ENCODE measurements at regions not wholly inside any gene's neighbourhood (a gene's known extent, or its start where the extent isn't known, plus 50 kb on each side); places are given as distances from the start of the nearest gene placed in this dataset.

DNA sequence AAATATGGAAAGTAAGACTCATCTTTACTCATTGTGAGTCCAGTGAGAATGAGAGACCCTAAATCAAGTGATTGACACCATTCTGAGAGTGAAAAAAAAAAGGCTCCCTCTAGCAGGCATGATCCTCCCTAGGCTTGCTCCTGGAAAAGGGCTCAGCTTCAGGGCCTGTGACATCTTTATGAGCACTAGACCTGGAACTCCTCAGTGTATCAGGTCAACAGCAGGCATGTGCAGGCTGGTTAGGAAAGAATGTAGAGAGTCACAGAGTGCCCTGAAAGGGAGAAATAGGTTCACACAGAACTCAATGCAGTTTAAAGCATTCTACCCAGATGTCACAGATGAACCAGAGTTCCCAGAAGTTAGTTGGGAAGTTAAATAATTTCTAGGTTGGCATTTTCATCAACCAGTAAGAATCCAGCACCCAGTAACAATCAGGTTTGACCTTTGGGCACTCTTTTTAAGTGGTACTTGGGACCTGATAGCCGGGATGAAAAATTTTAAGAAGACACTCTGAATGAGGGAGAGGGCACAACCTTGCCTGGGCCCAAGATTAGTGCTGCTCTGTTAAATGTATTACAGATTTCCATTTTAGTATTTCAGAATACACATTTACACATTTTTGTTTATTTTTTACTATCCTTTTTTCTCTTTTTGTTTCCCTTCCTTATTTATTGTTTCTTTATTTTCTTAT, 828.8 kb downstream of the C12orf50 start:
- Histone ChIP-seq H2AK5ac (ENCODE audit: insufficient read length, low read length) (no peak overlapping the region), H3K27me3 (ENCODE audit: insufficient read depth, low read length) (no peaks in the 10 kb centered on the region), H3K79me2 (ENCODE audit: insufficient read depth, low read length) (no peaks in the 10 kb centered on the region), H3T11ph (ENCODE audit: low read length) (no peak overlapping the region), H3K27ac (ENCODE audit: insufficient read length, low read depth, low read length) (no peak overlapping the region), H3K4me1 (ENCODE audit: insufficient read depth, low read length) (no peaks in the 10 kb centered on the region), H2BK15ac (ENCODE audit: low read depth, low read length) (no peak overlapping the region), H4K91ac (ENCODE audit: insufficient read length, low read depth, low read length) (no peak overlapping the region), H3K18ac (ENCODE audit: insufficient read length, low read depth, low read length) (no peak overlapping the region), H4K5ac (ENCODE audit: insufficient read length, low read depth, low read length) (no peak overlapping the region), H2BK20ac (ENCODE audit: low read depth, low read length, poor library complexity, severe bottlenecking) (no peak overlapping the region), H3K23ac (ENCODE audit: insufficient read length, low read depth, low read length) (no peak overlapping the region), H3K4ac (ENCODE audit: low read depth, low read length) (no peak overlapping the region), H3K9ac (ENCODE audit: extremely low read depth, insufficient read length, low read length) (no peak overlapping the region), H2BK12ac (ENCODE audit: insufficient read length, low read depth, low read length) (no peak overlapping the region), H3K4me2 (ENCODE audit: insufficient read depth, insufficient read length, low read length) (no peak overlapping the region), H3K79me1 (ENCODE audit: insufficient read depth, low read depth, low read length, poor library complexity, severe bottlenecking) (no peaks in the 10 kb centered on the region), H2AFZ (ENCODE audit: low read length) (no peak overlapping the region), H3K23me2 (ENCODE audit: insufficient read length, low read depth, low read length, poor library complexity, severe bottlenecking) (no peaks in the 10 kb centered on the region), H3K56ac (ENCODE audit: insufficient read length, low read depth, low read length) (no peak overlapping the region), H3K9me3 (ENCODE audit: control insufficient read depth, low read depth, low read length) (no peaks in the 10 kb centered on the region), H4K20me1 (ENCODE audit: control insufficient read depth, insufficient read depth, insufficient read length) (no peaks in the 10 kb centered on the region), H2BK5ac (ENCODE audit: insufficient read length, low read length) (no peak overlapping the region), H3K14ac (ENCODE audit: insufficient read depth, low read length) (no peak overlapping the region), H4K8ac (replicated peaks; ENCODE audit: insufficient read length, low read depth, low read length) (no peak overlapping the region), H2BK120ac (ENCODE audit: low read depth, low read length, poor library complexity, severe bottlenecking) (no peak overlapping the region)
- Mint-ChIP-seq H3K4me1 (0 out of 4 replicates have a peak, but pooled peaks cover 0 to 2% of the 10 kb centered on the region in 2 experiments), H3K9me3 (no peaks in the 10 kb centered on the region), H3K4me3 (no peak overlapping the region), H3K27ac (no peak overlapping the region; a peak in 1 of 7 replicates), H3K36me3 (ENCODE audit: insufficient read depth in 1 of 3, low read depth in 3 of 3) (no peaks in the 10 kb centered on the region), H3K27me3 (ENCODE audit: low read depth) (no peaks in the 10 kb centered on the region)
- TF ChIP-seq, protein P1, sequence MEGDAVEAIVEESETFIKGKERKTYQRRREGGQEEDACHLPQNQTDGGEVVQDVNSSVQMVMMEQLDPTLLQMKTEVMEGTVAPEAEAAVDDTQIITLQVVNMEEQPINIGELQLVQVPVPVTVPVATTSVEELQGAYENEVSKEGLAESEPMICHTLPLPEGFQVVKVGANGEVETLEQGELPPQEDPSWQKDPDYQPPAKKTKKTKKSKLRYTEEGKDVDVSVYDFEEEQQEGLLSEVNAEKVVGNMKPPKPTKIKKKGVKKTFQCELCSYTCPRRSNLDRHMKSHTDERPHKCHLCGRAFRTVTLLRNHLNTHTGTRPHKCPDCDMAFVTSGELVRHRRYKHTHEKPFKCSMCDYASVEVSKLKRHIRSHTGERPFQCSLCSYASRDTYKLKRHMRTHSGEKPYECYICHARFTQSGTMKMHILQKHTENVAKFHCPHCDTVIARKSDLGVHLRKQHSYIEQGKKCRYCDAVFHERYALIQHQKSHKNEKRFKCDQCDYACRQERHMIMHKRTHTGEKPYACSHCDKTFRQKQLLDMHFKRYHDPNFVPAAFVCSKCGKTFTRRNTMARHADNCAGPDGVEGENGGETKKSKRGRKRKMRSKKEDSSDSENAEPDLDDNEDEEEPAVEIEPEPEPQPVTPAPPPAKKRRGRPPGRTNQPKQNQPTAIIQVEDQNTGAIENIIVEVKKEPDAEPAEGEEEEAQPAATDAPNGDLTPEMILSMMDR (conservative IDR thresholded peaks at IDR 0.05) = no peak
- no CpG with 5 or more reads among the region's 1 CpG for WGBS (ENCODE audit: extremely low coverage, insufficient read length, low lambda C conversion rate)
- no peak for DNase-seq
